HL-60/S4 treated with phorbol 12-myristate 13-acetate at 8.2 ng/mL for 4 days and 3 days (cell line): ENCODE measurements at regions not wholly inside any gene's neighbourhood (a gene's known extent, or its start where the extent isn't known, plus 50 kb on each side); places are given as distances from the start of the nearest gene placed in this dataset.
"Not testable (repeated sequence)": the region's sequence is repeated elsewhere in the genome, so short reads cannot be mapped to it uniquely, and the experiment has no call there.

Experiments
- in situ Hi-C: fragments of 300-500 bp; cut with MboI; formaldehyde crosslinking; loops from 2 replicates; pipeline ENCODE4 v1.15.0; 2022; ENCODE audit warnings: low sequenced_read_pairs

- in situ Hi-C loops = no loop called here
Measured at GRCh38 chr1:89436856-89437255, 73.0 kb downstream of the GBP6 start.

GRCh38 chr1:89438301-89438700, 74.4 kb downstream of the GBP6 start:
- in situ Hi-C loops = not testable (repeated sequence)

- in situ Hi-C loops = no loop called here
Measured at GRCh38 chr1:89440911-89441310, 77.1 kb downstream of the GBP6 start.

GRCh38 chr1:89444791-89445190, 79.8 kb upstream of the LRRC8B start:
- in situ Hi-C loops = no loop called here

GRCh38 chr1:89451011-89451410, 73.6 kb upstream of the LRRC8B start:
- in situ Hi-C loops = loop anchor here (25.0 kb wide), 1 partner anchor 536 kb away; the partner anchor contains the start of gene ZNF326

GRCh38 chr1:89453123-89453972, 71.3 kb upstream of the LRRC8B start:
- in situ Hi-C loops = loop anchor here (25.0 kb wide), 1 partner anchor 534 kb away; the partner anchor contains the start of gene ZNF326

GRCh38 chr1:89454845-89455521, 69.6 kb upstream of the LRRC8B start:
- in situ Hi-C loops = loop anchor here (25.0 kb wide), 1 partner anchor 532 kb away; the partner anchor contains the start of gene ZNF326

GRCh38 chr1:89457046-89457445, 67.6 kb upstream of the LRRC8B start:
- in situ Hi-C loops = loop anchor here (25.0 kb wide), 1 partner anchor 530 kb away; the partner anchor contains the start of gene ZNF326

GRCh38 chr1:89459081-89459480, 65.5 kb upstream of the LRRC8B start:
- in situ Hi-C loops = loop anchor here (25.0 kb wide), 1 partner anchor 528 kb away; the partner anchor contains the start of gene ZNF326

- in situ Hi-C loops = loop anchor here (25.0 kb wide), 1 partner anchor 527 kb away; the partner anchor contains the start of gene ZNF326
Measured at GRCh38 chr1:89460325-89460724, 64.3 kb upstream of the LRRC8B start.

GRCh38 chr1:89462250-89462649, 62.4 kb upstream of the LRRC8B start:
- in situ Hi-C loops = loop anchor here (25.0 kb wide), 1 partner anchor 525 kb away; the partner anchor contains the start of gene ZNF326

- in situ Hi-C loops = loop anchor here (25.0 kb wide), 1 partner anchor 523 kb away; the partner anchor contains the start of gene ZNF326
Measured at GRCh38 chr1:89464008-89464407, 60.6 kb upstream of the LRRC8B start.

GRCh38 chr1:89465201-89465600, 59.4 kb upstream of the LRRC8B start:
- in situ Hi-C loops = loop anchor here (25.0 kb wide), 1 partner anchor 522 kb away; the partner anchor contains the start of gene ZNF326

GRCh38 chr1:89466307-89466930, 58.2 kb upstream of the LRRC8B start:
- in situ Hi-C loops = loop anchor here (25.0 kb wide), 1 partner anchor 521 kb away; the partner anchor contains the start of gene ZNF326

GRCh38 chr1:89472253-89472652, 52.4 kb upstream of the LRRC8B start:
- in situ Hi-C loops = loop anchor here (25.0 kb wide), 1 partner anchor 515 kb away; the partner anchor contains the start of gene ZNF326

- in situ Hi-C loops = loop anchor here (25.0 kb wide), 1 partner anchor 514 kb away; the partner anchor contains the start of gene ZNF326
Measured at GRCh38 chr1:89472886-89473417, 51.7 kb upstream of the LRRC8B start.
